GM23338 (cell line): ENCODE measurements at regions not wholly inside any gene's neighbourhood (a gene's known extent, or its start where the extent isn't known, plus 50 kb on each side); places are given as distances from the start of the nearest gene placed in this dataset.

Experiments used
- ATAC-seq: fragments of 200-7000 bp; cut with Tn5 transposase; 3 replicates; pipeline ENCODE4 v1.9.1; 2020
- DNase-seq: peaks from one replicate; pipeline ENCODE4 v3.0.0-alpha.2; 2015; ENCODE audit warnings: low spot score
- H2AFZ ChIP-seq: fragments of 200-600 bp; sonication (generic); 2 replicates; pipeline ENCODE4 v1.8.0; 2016; ENCODE audit warnings: antibody characterized with exemption, mild to moderate bottlenecking, moderate library complexity
- H3F3A ChIP-seq: fragments of 200-600 bp; sonication (generic); replicated peaks from 2 replicates; pipeline ENCODE4 v1.8.0; 2017; ENCODE audit warnings: antibody characterized with exemption, mixed run types, low read depth
- H3K27ac ChIP-seq: fragments of 200-600 bp; sonication (generic); 2 replicates; pipeline ENCODE4 v1.6.1; 2016; ENCODE audit warnings: low read depth
- H3K27me3 ChIP-seq: fragments of 200-600 bp; sonication (generic); 2 replicates; pipeline ENCODE4 v1.8.0; 2016; ENCODE audit warnings: mild to moderate bottlenecking, mixed run types, moderate library complexity; ENCODE audit not compliant: insufficient read depth
- H3K36me3 ChIP-seq: fragments of 200-600 bp; sonication (generic); 2 replicates; pipeline ENCODE4 v1.8.0; 2016; ENCODE audit warnings: mild to moderate bottlenecking; ENCODE audit not compliant: insufficient read depth
- H3K4me1 ChIP-seq: fragments of 200-600 bp; sonication (generic); 2 replicates; pipeline ENCODE4 v1.8.0; 2016; ENCODE audit warnings: mild to moderate bottlenecking, moderate library complexity; ENCODE audit not compliant: insufficient read depth
- H3K4me2 ChIP-seq: fragments of 200-600 bp; sonication (generic); 2 replicates; pipeline ENCODE4 v1.7.1; 2017; ENCODE audit warnings: mixed run types
- H3K4me3 ChIP-seq: fragments of 200-600 bp; sonication (generic); 2 replicates; pipeline ENCODE4 v1.6.1; 2016; ENCODE audit warnings: mixed run types
- H3K79me2 ChIP-seq: fragments of 200-600 bp; sonication (generic); replicated peaks from 2 replicates; pipeline ENCODE4 v1.8.0; 2017; ENCODE audit warnings: mild to moderate bottlenecking; ENCODE audit not compliant: insufficient read depth
- H3K9me2 ChIP-seq: fragments of 200-600 bp; sonication (generic); 2 replicates; pipeline ENCODE4 v1.8.0; 2017; ENCODE audit not compliant: insufficient read depth
- H4K20me1 ChIP-seq: fragments of 200-600 bp; sonication (generic); replicated peaks from 2 replicates; pipeline ENCODE4 v1.8.0; 2017; ENCODE audit warnings: mild to moderate bottlenecking; ENCODE audit not compliant: insufficient read depth
- H3K27ac Mint-ChIP-seq: 2 replicates; pipeline ENCODE4 v1.8.0; 2020; ENCODE audit warnings: inconsistent platforms, mild to moderate bottlenecking, moderate library complexity, mixed read lengths
- H3K27me3 Mint-ChIP-seq: 3 replicates; pipeline ENCODE4 v1.8.0; 2022; ENCODE audit warnings: low read depth, mild to moderate bottlenecking, moderate library complexity, mixed read lengths, inconsistent platforms; ENCODE audit not compliant: insufficient read depth, poor library complexity
- H3K36me3 Mint-ChIP-seq: 3 replicates; pipeline ENCODE4 v1.8.0; 2021; ENCODE audit warnings: low read depth, mild to moderate bottlenecking, inconsistent platforms, moderate library complexity, mixed read lengths
- H3K4me1 Mint-ChIP-seq: 3 replicates; pipeline ENCODE4 v1.8.0; 2020; ENCODE audit warnings: mild to moderate bottlenecking, inconsistent platforms, mixed read lengths
- H3K4me3 Mint-ChIP-seq: 3 replicates; pipeline ENCODE4 v1.8.0; 2021; ENCODE audit warnings: moderate library complexity, mild to moderate bottlenecking, inconsistent platforms, mixed read lengths
- H3K9me3 Mint-ChIP-seq: 3 replicates; pipeline ENCODE4 v1.8.0; 2020; ENCODE audit warnings: moderate library complexity, mild to moderate bottlenecking, inconsistent platforms, mixed read lengths
- CREB1 ChIP-seq: fragments of 250-450 bp; sonication (Bioruptor Pico); IDR thresholded peaks from 2 replicates; pipeline ENCODE4 v1.5.0; 2020; ENCODE audit warnings: low read depth, mild to moderate bottlenecking, moderate library complexity
- CTCF ChIP-seq, 2 experiments: fragments of 200-600 bp in 1 of 2; sonication (generic) in 1 of 2; conservative IDR thresholded peaks; 2 replicates each; pipeline versions ENCODE4 v1.5.1 to v1.6.1; 2016 to 2017; ENCODE audit warnings: antibody characterized with exemption in 2 of 2, low read depth in 2 of 2, mild to moderate bottlenecking in 2 of 2, moderate library complexity in 1 of 2
- ETS1 ChIP-seq: IDR thresholded peaks from 2 replicates; pipeline ENCODE4 v1.6.1; 2016; ENCODE audit warnings: antibody characterized with exemption
- NANOG ChIP-seq: IDR thresholded peaks from 2 replicates; pipeline ENCODE4 v1.6.1; 2016; ENCODE audit warnings: antibody characterized with exemption, borderline replicate concordance
- POLR2AphosphoS5 ChIP-seq: IDR thresholded peaks from 2 replicates; pipeline ENCODE4 v1.6.1; 2016; ENCODE audit warnings: antibody characterized with exemption, low read depth
- REST ChIP-seq: IDR thresholded peaks from one replicate; pipeline ENCODE4 v1.6.1; 2018; ENCODE audit warnings: antibody characterized with exemption; ENCODE audit not compliant: unreplicated experiment
- STAT1 ChIP-seq: IDR thresholded peaks from one replicate; pipeline ENCODE4 v1.6.1; 2016; ENCODE audit warnings: antibody characterized with exemption; ENCODE audit not compliant: unreplicated experiment
- ZNF331 ChIP-seq: fragments of 250-450 bp; sonication (Bioruptor Pico); IDR thresholded peaks from 2 replicates; pipeline ENCODE4 v1.5.0; 2020; ENCODE audit warnings: low read depth, mild to moderate bottlenecking, moderate library complexity
- ZNF462 ChIP-seq: fragments of 250-450 bp; sonication (Bioruptor Pico); IDR thresholded peaks from 2 replicates; pipeline ENCODE4 v1.5.0; 2020; ENCODE audit warnings: mild to moderate bottlenecking, moderate library complexity

GRCh38 chr2:56030062-56030461 lies 106.5 kb upstream of the EFEMP1 start (continued):
- TF ChIP-seq REST = no peak

- Mint-ChIP-seq H3K9me3 (no peaks in the 10 kb centered on the region), H3K36me3 (no peaks in the 10 kb centered on the region), H3K4me1 (no peaks in the 10 kb centered on the region), H3K27me3 (no peaks in the 10 kb centered on the region), H3K27ac (no peak overlapping the region), H3K4me3 (no peak overlapping the region)
- H3K9me2 ChIP-seq = no peaks in the 10 kb centered on the region
- H4K20me1 ChIP-seq = no peaks in the 10 kb centered on the region
- no peak for ATAC-seq
- no peaks in the 10 kb centered on the region for H3K4me1 ChIP-seq
- no peaks in the 10 kb centered on the region for H3K27me3 ChIP-seq
- H3K27ac ChIP-seq = no peak overlapping the region
- H3F3A ChIP-seq = no peaks in the 10 kb centered on the region
- DNase-seq = no peak
- H3K4me3 ChIP-seq = no peak overlapping the region
- no peaks in the 10 kb centered on the region for H3K79me2 ChIP-seq
- no peak overlapping the region for H3K4me2 ChIP-seq
- H2AFZ ChIP-seq = no peak overlapping the region
- no peaks in the 10 kb centered on the region for H3K36me3 ChIP-seq
- TF ChIP-seq STAT1 = no peak
- TF ChIP-seq ZNF462 = no peak
- no peak for TF ChIP-seq ETS1
- TF ChIP-seq CTCF (conservative IDR thresholded peaks at IDR 0.05; ENCODE audit: low read depth in 2 of 2) = no peak
- no peak for TF ChIP-seq POLR2AphosphoS5
- no peak for TF ChIP-seq REST
- TF ChIP-seq NANOG = no peak
- no peak for TF ChIP-seq ZNF331 (CRISPR knock-in tag)
- TF ChIP-seq CREB1 (CRISPR knock-in tag) = no peak
Observed at GRCh38 chr2:56030901-56031300, 107.3 kb upstream of the EFEMP1 start.
